Right ventricle myocardium inferior (tissue), 1 donor: ENCODE measurements at regions not wholly inside any gene's neighbourhood (a gene's known extent, or its start where the extent isn't known, plus 50 kb on each side); places are given as distances from the start of the nearest gene placed in this dataset.

Experiments
- ATAC-seq: fragments of 200-7000 bp; cut with Tn5 transposase; one replicate; pipeline ENCODE4 v1.9.1; 2020; ENCODE audit warnings: mild to moderate bottlenecking, moderate library complexity
- DNase-seq: peaks from one replicate; pipeline ENCODE4 v3.0.0; 2021; ENCODE audit errors: missing footprints
- intact Hi-C: fragments of 100-400 bp; cut with DNase I; formaldehyde crosslinking; loops from one replicate; pipeline ENCODE4 v1.11.0; 2022
- donor health status: DM: no; HTN: yes; CAD: no; lungs with severe emphysema.

DNA sequence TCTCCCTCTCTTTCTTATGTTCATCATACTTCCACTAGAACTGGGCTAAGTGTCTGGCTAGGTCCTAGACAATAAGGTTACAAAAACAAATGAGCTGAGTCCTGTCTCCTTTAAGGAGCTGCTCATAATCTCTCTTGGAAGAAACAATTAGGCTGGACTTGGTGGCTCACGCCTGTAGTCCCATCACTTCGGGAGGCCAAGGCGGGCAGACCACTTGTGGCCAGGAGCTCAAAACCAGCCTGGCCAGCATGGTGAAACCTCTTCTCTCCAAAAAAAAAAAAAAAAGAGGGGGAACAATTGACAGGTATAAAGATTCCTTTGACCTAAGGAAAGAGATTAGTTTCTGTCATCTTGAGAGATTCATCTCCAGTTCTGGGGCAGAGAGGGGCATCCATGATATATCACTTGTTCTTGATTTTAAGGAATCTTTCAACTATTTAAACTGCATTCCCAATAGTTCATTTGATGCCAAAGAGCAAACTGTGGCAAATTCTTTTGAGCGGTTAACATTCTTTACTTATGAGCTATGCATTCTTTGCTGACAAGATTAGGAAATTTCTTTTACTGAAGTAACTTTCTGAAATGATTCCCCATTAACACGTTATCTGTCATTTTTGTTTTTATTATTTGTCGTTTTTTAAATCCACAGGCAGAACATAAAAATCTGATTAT is 125.5 kb downstream of the C11orf87 start:
- intact Hi-C loops: no loop called here
- DNase-seq (no peak), ATAC-seq (no peak)

DNA sequence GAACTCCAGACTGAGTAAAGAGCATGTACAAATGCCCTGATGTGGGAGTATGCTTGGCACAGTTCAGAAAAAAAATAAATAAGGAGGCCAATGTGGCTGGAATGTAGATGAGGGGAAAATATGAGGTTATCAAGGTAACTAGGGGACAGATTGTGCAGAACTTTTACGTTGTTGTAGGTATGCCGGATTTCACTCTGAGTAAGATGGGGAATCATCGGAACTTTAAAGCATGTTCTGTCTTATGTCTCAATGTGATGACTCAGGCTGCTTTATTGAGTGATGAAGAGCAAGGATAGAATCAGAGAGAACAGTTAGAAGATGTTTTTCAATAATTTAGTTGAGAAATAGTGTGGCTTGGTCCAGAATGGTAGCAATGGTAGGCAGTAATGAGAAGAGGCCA is 130.4 kb downstream of the C11orf87 start:
- no peak for ATAC-seq
- intact Hi-C loops: no loop called here
- DNase-seq: no peak

DNA sequence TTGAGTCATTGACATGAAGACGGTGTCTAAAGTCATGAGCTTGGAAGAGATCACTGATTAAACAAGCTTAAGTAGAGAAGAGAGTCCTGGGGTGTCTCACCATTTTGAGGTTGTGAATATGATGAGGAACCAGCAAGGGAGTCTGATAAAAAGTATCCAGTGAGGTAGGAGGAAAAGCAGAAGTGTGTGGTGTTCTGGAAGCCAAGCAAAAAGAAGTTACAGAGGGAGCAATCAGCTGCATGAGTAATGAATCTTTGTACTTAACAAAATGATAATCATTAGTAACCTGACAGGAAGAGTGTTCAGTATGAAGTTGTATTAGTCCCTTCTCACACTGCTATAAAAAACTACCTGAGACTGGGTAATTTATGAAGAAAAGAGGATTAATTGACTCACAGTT is 131.3 kb downstream of the C11orf87 start:
- DNase-seq (no peak), ATAC-seq (no peak)
- intact Hi-C loops: no loop called here

DNA sequence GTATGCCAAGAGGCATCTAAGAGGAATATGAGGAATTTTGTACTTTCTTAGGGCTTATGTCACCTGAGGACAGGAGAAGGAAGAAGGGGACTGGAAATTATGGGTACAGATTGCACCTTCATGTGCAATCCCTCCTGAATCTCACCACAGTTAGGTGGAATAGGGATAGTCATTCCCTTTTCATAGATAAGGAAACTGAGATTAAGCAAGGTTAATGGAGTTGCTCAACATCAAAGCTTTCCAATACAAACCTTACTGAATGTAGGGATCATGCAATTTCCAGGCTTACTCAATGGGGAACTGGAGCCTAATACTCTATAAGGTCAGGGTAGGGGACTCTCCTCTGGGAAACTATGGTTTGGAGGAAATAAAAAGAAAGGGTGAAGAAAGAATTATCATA is 133.0 kb downstream of the C11orf87 start:
- no peak for DNase-seq
- intact Hi-C loops: no loop called here
- no peak for ATAC-seq

DNA sequence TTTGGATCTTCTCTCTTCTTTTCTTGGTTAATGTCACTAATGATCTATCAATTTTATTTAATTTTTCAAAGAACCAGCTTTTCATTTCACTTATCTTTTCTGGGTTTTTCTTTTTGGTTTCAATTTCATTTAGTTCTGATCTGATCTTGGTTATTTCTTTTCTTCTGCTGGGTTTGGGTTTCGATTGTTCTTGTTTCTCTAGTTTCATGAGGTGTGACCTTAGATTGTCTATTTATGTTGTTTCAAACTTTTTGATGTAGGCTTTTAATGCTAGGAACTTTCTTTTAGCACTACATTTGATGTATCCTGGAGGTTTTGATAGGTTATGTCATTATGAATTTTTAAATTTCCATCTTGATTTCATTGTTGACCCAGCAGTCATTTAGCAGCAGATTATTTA is 142.3 kb downstream of the C11orf87 start:
- intact Hi-C loops: no loop called here
- ATAC-seq: no peak
- no peak for DNase-seq

DNA sequence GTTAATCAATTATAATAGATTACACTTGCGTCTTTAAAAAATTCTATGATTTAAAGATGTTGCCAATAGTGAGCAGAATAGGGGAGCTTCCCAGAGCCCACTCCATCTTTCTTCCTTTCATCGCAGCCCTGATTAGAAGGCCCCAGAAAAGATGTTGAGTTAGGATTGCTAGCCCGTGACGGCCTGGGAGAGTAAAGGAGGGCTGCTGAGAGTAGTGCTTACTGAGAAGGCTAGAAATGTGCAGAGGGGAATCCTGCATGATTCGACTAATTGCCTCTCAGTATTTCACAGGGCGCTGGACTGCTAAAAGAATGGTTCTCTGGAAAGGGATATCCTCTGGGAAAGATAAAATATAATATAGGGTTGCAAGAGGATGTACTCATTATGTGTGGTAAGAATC is 160.5 kb downstream of the C11orf87 start:
- DNase-seq (no peak), ATAC-seq (no peak)
- intact Hi-C loops: no loop called here

DNA sequence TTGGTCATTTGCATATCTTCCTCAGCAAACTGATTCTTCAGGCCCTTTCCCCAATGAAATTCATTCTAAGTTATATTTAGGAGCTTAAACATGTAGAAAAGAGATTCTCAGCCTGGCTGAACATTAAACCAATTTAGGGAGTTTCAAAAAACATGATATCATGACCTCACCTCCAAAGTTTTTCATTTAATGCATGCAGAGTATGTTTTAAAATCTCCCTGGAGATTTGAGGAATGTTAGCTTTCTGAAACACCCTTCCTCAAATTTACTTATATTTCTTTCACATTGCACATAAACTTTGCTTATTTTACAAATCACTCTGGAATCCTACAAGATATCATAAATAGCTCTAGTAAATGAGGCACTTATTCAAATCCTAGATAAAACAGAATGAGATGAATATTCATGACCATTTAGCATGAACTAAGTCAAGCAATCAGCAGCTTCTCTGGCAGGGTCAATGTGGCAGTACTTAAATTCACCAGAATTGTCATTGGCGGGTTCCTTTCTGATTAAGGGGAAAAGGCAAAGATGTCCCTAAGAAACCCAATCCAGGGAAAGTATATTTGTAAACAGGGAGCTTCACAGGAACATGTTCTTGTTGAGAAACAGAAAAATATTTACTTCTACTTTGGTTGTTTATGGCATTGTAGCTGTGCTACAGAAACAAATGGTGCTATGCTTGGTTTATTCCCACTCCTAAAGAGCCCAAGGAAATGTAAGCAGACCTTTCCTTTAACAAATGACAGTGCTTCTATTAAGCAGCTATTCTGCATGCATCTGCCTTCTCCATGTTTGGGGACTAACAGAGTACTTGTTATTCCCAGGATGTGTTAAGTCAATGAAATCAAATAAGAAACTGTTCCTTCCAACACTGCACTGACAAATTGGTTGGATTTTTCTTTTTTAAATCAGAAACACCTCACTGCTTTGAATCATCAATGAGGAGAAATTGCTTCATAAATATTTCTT is 162.3 kb downstream of the C11orf87 start:
- intact Hi-C loops: no loop called here
- no peak for DNase-seq
- ATAC-seq: no peak

DNA sequence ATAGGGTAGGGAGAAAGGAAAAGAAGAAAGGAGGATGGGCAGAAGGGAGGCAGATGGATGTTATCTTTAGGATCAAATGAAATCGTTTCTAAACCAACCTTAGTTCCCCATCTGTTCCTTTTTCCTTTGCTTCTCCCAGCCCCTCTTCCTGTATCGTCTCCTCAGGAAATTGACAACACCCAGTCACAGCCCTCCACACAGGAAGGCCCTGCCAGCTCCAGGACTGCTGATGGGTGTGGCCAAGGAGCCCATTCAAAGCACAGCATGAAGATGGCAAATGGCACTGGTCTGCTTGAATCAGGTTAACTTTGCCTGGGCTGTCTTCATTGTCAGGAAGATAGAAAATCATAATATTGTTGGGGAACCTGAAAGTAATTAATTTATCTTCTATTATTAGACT is 164.8 kb downstream of the C11orf87 start:
- intact Hi-C loops: no loop called here
- ATAC-seq (no peak), DNase-seq (no peak)

DNA sequence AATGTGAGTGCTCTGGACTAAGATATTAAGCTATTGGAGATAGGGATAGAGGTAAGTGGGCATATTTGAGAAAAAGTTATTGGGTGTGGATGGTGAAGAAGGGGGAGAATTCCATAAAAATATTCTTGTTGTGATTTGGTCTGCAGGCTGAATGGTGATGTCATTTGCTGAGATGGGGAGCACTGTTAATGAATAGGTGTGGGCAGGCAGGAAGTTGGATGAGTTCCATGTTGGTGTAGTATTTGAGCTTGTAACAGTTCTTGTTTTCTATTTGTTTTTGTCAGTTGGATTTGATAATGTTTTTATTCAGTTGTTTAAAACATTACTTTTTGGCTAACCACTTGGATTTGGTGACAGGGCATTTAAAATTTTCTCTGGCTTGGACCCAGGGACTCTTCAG is 168.8 kb downstream of the C11orf87 start:
- DNase-seq (no peak), ATAC-seq (no peak)
- intact Hi-C loops: no loop called here

DNA sequence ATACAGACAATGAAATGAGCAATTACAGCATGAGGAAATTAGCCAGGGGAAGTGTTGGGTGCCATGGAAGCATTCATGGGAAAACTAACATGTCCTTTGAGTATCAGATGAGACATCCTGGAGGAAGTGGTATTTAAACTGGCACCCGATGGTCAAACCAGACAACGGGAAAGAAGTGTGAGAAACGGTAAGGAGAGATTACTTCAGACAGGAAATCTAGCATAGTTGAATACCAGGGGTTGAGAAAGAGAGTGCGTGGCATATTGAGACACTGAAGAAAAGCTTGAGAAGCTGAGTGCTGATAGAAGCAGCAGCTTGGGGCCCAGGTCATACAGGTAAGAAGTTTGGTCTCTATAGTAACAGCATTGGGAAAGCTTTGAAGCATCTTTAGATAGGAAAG is 175.3 kb downstream of the C11orf87 start:
- no peak for DNase-seq
- no peak for ATAC-seq
- intact Hi-C loops: no loop called here

DNA sequence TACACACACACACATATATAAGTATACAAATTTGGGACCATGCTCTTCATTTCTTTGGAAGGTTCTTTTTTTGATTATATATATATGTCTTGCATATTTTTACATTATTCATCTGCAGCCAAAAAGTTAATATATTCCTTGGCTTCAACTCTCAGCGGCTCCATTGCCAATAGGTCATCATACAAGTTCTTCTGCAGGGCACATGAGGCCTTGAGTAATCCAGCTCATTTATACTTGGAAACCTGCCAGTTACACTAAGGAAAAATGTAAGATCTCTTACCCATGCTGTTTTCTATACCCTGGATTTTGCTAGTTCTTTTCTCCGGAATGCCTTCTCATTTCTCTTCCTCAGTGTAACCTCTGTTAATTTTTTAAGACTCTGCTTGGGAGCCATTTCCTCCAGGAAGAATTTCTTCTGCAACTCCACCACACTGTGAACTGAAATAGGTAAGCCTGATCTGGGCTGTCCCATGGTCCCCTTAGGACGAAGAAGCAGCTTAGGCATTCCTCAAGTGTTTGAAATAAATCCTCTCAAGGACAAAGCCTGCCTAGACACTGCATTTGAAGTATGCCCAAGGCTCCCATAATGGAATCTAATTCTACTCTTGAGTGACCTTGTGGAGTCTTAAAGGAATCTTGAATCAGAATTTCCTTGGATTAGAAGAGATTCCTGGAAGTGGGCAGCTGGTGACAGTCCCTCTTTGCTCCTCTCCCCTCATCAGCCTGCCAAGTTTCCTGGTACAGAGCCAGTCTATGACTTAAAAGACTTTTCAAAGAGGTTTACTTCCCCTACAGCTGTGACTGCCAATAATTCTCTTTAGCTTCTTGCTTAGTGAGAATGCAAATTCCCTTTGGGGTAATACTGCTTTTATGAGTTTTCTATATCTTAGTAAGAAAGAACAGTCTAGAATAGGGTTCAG is 182.8 kb downstream of the C11orf87 start:
- ATAC-seq (no peak), DNase-seq (no peak)
- intact Hi-C loops: no loop called here

DNA sequence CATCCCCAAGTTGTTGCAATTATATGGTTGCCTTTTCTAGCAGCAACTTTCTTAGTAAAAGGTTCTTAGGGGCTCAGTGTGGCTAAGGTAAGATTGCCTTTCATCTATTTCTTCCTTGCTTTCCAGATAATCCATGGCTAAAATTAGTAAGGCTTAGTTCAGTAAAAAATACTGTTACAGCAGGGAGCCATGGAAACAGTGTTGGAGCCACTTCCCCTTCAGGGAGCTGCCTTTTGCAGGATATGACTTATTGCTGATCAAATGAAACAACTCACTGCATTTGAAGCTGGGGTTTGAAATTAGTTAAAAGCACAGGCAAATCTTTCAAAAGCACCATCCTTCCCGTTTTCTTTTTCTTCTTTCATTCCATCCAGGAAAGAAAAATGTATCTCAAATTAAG is 184.3 kb downstream of the C11orf87 start:
- DNase-seq (no peak), ATAC-seq (no peak)
- intact Hi-C loops: no loop called here

DNA sequence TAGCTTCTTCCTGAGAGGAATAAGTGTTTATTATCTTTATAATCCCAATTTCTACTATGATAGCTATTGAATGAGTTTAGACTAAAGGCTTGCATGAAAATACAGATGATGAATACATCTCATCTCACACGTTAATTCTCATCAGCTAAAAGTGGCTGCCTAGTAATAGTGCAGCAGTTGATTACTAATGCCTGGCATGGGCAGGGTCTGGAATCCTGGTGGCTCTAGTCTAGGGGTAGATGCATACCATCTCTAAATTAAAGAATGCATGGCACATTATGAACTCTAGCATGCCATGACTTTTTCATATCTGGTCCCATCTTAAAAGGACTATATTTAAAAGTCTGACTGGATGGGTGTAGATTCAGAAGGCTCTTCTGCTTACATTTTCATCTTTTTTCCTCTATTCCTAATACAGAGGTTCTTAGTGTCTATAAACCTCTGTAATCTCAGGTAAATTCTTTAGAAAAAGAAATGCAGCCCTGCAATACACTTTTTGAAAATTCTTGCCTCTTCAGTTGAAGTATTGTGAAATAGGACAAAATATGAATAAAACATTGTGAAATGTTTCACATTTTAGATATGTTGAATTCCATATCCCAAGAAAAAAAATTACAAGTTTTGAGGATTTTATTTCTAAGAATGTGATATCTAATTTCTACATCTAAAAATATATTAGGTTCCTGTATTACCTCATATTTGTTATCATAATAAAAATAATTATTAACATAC is 187.6 kb downstream of the C11orf87 start:
- no peak for DNase-seq
- intact Hi-C loops: no loop called here
- ATAC-seq: no peak

DNA sequence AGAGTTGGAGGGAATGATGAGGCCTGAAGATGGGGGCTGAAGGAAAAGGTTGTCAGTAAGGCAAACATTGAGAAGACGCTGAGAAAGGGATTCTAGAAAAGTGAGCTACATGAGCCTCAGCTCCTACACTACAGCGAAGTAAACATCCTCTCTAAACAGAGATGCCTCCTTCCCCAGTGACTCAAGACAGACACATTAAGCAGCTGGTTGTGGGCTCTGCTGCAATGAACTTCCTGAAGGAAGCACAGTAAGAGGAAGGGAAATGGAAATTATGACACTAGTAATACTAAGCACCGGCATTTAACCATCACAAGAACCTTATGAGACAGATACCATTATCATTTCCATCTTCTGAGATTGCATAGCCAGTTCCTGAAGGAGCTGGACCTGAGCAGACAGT is 190.5 kb downstream of the C11orf87 start:
- ATAC-seq (peak; percentile 37), DNase-seq (no peak)
- intact Hi-C loops: no loop called here

DNA sequence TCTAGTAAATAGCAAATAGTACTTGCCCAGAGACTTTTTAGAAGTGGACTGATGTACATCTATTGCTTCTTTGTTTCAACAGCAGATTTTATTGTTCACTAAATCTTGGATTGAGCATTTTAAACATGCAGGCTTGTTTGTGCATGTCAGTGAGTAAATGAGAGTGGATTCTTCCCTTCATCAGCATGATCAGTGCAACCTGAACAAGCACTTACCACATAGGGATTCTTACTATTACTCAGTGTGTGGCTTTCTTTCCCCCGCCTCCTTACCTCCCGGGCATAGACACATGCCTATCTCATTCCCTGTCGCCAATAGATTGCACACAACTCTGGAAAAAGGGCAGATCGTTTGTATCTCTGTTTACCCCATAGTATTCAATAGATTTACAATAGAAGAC is 197.5 kb downstream of the C11orf87 start:
- intact Hi-C loops: no loop called here
- DNase-seq (no peak), ATAC-seq (no peak)

DNA sequence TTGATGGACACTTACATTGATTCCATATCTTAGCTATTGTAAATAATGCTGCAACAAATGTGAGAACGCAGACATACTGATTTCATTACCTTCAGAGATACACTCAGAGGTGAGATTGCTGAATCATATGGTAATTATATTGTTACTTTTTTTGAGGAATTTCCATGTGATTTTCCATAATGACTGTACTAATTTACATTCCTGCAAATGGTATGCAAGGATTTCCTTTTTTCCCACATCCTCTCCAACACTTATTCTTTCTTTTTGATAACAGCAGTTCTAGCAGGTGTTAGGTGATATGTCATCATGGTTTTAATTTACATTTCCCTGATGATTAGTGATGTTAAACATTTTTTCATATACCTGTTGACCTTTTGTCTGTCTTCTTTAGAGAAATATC is 207.7 kb downstream of the C11orf87 start:
- DNase-seq: no peak
- no peak for ATAC-seq
- intact Hi-C loops: no loop called here

DNA sequence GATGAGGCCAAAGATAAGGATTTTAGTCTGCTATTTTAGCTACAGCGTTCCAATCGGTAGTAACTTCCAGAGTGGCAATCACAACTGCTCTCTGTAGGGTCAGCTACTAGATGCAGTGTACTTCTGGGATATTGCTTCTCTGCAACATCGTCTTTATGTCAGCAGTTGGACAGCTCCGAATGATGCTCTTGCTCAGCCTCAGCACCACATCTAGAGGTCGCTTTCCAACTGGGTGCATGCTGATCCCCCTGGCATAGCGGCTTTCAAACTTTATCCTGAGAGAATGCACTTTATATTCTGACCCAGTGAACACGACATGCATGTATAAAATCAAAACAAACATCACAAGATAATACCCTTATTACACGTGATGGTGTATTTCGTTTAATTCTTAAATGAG is 219.6 kb downstream of the C11orf87 start:
- no peak for DNase-seq
- ATAC-seq: no peak
- intact Hi-C loops: no loop called here

DNA sequence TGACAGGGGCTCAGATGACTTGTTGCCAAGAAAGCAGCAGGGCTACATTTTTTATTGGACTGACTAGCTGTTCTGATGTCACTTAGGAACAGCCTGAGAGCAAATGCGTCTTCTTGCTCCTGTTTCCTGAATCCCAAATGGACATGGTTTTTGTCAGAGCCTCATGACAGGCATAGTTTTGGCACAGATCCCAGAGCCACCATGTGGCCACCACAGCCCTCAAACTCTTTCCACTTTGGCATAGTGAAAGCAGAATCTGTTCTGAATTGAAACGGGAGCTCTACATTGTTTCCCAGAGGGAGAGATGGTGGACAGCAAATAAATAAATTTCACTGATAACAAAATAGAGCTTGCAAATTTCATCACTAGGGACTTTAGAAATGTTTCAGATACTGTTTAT is 222.2 kb downstream of the C11orf87 start:
- DNase-seq (no peak), ATAC-seq (peak; percentile 89)

DNA sequence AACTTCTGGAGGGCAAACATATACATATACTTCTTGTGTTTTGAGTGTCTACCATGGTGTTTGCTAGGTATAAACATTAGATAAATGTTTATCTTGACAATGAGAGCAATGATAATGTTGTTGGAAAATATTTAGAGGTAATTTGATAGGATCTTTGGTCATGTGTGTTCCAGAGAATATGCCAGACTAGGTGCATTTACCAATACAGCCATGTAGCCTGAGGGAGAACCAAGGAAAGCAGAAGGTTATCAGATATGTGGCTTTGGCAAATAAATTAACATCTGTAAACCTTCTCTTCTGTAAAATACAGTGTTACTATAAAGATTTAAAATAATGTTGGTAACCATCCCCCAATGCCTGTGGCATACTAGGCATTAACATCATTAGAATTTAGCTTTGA is 226.8 kb downstream of the C11orf87 start:
- no peak for DNase-seq
- ATAC-seq: no peak
- intact Hi-C loops: no loop called here

More for the DNA sequence above, 222.2 kb downstream of the C11orf87 start:
- intact Hi-C loops: no loop called here
